ENCODE measurements at regions not wholly inside any gene's neighbourhood (a gene's known extent, or its start where the extent isn't known, plus 50 kb on each side); places are given as distances from the start of the nearest gene placed in this dataset.

- TF ChIP-seq, protein P1, sequence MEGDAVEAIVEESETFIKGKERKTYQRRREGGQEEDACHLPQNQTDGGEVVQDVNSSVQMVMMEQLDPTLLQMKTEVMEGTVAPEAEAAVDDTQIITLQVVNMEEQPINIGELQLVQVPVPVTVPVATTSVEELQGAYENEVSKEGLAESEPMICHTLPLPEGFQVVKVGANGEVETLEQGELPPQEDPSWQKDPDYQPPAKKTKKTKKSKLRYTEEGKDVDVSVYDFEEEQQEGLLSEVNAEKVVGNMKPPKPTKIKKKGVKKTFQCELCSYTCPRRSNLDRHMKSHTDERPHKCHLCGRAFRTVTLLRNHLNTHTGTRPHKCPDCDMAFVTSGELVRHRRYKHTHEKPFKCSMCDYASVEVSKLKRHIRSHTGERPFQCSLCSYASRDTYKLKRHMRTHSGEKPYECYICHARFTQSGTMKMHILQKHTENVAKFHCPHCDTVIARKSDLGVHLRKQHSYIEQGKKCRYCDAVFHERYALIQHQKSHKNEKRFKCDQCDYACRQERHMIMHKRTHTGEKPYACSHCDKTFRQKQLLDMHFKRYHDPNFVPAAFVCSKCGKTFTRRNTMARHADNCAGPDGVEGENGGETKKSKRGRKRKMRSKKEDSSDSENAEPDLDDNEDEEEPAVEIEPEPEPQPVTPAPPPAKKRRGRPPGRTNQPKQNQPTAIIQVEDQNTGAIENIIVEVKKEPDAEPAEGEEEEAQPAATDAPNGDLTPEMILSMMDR (IDR thresholded peaks at IDR 0.05 in 4 of 5, conservative IDR thresholded peaks at IDR 0.05 in 1 of 5), result no peak
- TF ChIP-seq POLR2A (IDR thresholded peaks at IDR 0.05), result no peak
Observed at GRCh38 chr5:165305596-165305995, 1800.2 kb downstream of the MAT2B start.

Data from gastrocnemius medialis (tissue), 4 donors.